ENCODE measurements at regions not wholly inside any gene's neighbourhood (a gene's known extent, or its start where the extent isn't known, plus 50 kb on each side); places are given as distances from the start of the nearest gene placed in this dataset.
"Not testable (repeated sequence)": the region's sequence is repeated elsewhere in the genome, so short reads cannot be mapped to it uniquely, and the experiment has no call there.

DNA sequence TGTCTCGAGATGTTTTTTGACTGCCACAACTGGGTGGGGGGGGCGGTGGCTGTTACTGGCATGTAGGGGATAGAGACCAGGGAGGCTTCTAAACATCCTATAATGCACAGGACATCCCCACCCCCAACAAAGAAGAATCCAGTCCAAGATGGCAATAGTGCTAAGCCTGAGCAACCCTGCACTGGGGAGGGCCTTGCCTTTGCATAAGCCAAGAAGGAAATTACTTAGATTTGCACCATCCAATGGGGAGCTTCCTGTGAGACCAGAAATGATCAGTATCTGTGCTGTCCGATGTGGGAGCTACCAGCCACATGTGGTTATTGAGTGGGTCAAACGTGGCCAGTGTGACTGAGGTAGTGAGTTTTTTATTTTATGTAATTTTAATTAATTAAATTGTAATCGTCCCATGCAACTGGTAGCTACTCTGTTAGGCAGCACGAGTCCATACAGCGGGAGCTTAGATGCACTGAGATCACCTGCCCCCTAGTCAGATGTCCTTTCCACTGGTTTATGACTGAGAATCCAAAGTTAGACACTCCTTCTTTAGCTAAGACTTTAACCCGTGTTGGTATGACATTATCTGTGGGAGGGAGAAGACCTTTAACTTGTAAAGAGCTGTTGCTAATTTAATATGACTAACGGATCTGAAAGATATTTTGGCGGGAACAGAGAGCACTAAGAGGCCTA, 97.4 kb upstream of the NEDD9 start:
- no peak for DNase-seq (ENCODE audit: low read depth in 1 of 2, low spot score in 1 of 2)

DNA sequence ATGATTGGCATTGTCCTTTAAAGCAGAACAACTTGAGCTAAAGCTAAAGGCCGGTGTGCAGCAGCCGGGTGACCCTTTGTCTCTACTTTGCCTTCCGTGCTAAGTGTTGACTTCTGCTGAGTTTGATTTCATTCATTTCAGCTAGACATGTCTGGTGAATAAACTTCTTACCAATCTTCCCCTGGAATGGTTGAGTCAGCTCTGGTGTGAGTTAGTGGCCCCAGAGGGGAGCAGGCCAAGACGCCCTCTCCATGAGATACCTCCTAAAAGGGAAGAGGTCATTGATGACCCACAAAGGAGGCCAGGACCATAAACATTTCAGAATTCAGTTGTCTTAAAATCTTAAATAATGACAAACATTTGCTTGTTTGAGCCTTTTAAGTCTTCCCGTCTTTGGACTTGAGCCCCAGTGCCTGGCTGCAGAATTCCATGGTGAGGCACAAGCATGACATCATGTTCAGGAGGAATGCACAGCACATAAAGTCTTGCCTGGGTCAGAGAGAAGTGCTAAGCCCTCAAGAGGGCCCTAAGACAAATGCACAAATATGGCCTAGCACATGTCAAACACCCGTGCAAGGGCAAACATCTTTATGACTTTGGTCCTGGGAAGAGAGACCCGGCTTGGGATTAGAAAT, 96.3 kb upstream of the NEDD9 start:
- no peak for DNase-seq (ENCODE audit: low read depth in 1 of 2, low spot score in 1 of 2)

DNA sequence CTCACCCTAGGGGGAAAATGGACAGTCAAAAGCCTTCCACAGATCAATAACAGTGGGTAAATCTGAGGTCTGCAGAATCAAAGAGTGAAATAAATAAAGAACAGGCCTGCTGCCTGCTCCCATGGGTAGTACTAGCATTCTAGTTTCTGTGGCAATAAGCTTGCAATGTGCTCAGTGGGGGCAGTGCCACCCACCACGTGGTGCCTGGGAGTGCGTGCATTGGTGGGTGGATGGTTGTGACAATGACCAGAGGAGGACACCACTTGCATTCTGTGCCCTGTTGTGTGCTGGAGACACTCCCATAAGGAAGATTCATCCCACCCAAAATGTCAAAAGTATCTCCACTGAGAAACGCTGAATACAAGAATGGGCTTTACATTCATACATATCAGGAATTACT, 95.5 kb upstream of the NEDD9 start:
- no peak for DNase-seq (ENCODE audit: low read depth in 1 of 2, low spot score in 1 of 2)

DNA sequence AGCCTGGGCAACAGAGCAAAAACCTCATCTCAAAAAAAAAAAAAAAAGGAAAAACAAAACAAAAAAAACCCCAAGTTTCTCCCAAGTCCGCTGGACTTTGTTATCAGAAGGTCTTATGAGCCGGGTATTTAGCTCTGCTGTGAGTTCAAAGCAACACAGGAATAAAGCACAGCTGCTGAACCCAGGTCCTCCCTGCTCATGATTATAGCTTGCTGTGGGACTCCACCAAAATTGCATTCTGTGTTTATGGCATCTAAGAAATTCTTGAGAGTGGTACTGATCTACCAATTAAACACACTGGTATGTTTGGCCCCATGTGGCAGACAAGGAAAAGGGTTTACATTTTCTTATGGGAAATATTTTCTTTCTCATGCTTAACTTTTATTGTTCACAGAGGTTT, 93.6 kb upstream of the NEDD9 start:
- no peak for DNase-seq (ENCODE audit: low read depth in 1 of 2, low spot score in 1 of 2)

DNA sequence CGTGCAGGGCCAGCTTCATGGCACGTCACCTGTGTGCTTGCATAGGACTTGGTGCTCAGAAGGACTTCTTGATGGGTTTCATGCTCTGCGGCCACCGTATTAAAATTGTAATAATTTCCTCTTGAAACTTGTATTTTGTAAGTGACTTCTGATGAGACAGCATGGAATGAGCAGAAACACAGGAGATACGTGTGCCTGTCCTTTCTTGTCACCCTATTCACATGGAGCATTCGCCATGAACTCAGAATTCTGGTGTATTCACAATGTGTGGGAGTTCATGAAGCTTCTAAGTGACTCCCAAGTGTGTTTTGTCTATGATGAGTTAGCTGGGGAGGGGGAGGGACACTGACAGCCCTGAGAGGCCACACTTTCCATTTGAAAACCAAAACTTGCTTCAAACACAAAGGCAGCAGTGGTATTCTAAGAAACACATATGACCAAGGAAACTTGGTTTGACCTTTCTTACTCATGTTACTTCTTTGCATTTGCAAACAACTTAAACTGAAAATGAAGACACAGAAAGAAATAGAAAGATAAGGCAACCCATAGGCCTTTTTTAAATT, 92.1 kb upstream of the NEDD9 start:
- peak in 1 of 2 donors; percentile 65 for DNase-seq (ENCODE audit: low read depth in 1 of 2, low spot score in 1 of 2)

DNA sequence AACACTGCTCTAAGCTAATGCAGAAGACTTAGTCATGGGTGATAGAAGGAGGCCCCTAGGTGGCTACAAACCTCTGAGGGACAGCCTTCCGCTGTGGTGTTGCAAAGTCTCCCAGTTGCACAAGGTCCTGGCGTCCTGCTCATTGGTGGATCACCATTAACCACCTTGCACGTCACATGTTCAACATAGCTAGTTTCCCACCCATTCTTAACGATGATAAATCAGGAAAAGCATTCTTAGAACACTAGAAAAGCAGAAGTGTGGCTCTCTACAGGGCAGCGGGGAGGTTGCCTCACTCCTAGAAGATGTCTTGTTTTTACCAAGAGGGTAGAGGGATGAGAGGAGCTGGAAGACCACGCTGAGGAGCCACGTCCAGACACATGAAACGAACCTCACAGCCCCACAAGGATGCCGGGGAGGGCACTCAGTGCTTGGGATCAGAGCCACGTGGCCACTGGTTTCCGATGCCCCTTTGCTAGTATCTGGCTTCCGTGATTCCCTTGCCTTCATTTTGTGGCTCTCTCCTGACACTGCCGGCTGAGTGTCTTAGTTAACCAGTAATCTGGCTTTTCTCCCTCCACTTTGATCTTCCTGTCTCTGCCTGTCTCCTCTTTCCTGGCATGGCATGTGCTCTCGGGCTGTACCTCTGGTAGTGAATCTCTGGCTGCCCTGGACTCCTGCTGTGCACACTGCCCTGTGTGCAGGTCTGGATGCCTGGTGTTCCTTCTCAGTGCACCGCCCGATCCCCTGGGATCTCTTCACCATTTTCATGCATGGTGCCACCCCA, 91.4 kb upstream of the NEDD9 start:
- DNase-seq (ENCODE audit: low read depth in 1 of 2, low spot score in 1 of 2), result no peak

DNA sequence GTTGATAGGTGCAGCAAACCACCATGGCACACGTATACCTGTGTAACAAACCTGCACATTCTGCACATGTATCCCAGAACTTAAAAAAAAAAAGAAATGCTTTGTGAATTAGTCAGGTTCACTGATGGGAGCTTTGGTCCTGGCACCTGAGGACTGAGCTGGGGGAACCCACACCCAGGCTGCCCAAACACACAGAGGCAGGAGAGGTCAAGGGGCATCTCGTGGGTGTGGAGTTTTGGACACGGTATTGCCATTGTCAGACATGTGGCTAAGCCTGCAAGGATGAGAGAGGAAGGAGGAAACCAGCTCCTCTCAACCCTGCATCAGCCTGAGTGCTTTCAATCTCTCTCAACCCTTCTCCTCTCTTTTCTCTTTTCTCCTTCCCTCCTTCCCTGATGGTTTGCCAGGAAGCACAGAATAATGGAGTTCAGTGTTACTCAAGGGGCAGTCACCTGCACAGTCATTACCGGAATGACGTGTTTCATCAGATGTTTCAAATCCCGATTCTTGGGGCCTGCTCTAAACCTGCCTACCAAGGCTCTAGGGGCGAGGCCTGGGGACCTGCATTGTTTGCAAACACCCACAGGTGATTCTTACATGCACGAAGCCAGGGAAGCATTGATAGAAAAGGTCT, 89.9 kb upstream of the NEDD9 start:
- DNase-seq (ENCODE audit: low read depth in 1 of 2, low spot score in 1 of 2), result no peak

DNA sequence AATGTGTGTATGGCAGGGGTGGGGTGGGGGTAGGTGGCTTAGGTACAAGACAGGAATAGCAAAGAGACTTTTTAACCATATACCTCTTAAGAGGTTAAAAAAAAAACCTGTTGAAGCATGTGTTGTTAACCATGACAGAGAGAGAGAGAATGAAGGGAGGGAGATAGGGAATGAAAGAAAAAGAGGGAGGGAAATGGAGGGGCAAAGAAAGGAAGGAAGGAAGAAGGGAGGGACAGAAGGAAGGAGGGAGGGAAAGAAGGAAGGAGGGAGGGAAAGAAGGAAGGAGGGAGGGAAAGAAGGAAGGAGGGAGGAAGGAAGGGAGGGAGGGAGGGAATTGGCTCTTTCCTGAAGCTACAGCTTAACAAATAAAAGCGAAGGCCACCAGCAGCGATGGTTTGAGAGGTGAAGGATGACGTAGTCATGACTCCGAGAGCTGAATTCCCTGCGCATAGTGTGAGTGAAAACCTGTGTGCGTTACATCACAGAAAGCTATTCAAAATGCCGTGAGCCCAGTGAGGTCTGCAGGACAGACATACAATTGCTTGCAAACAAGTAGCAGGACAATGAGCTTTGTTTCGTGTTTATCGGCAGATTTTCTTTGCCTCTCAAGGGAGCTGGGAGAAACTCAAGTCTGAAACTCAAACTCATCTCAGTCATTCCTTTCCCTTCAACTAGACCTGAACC, 88.6 kb upstream of the NEDD9 start:
- DNase-seq (ENCODE audit: low read depth in 1 of 2, low spot score in 1 of 2), result no peak

DNA sequence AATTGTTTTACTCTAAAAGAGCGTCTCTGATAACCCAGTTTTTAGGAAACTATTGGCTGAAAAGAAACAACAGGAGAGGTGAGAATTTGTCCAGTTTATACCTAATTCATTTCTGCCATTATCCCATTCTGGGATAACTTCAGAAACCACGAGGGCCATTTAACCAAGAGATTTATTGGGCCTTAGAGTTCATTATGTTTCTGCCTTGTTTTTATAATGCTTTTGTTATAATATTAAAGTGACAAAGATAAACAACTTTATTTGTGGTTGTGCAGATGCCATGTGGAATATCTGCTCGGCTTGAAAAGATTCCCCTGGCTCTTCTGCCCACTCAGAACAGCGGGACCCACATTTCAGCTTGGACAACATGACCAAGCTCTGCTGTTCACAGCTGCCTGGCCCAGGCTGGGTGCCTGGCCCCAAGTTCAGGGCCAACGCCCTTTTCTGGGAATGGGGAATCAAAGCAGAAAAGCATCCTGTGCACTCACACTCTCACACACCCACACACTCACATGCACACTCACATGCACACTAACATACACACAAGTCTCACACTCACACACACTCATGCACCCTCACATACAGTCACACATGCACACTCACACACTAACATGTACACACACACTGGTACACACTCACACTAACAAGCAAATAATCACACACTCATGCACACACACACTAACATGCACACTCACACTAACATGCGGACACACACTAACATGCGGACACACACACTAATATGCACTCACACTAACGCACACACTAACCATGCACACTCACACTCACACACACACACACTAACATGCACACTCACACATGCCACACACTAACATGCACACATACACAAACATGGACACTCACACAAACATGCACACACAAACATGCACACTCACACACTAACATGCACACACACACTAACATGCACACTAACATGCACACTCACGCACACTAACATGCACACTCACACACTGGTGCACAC, 86.7 kb upstream of the NEDD9 start:
- DNase-seq (ENCODE audit: low read depth in 1 of 2, low spot score in 1 of 2), result no peak

DNA sequence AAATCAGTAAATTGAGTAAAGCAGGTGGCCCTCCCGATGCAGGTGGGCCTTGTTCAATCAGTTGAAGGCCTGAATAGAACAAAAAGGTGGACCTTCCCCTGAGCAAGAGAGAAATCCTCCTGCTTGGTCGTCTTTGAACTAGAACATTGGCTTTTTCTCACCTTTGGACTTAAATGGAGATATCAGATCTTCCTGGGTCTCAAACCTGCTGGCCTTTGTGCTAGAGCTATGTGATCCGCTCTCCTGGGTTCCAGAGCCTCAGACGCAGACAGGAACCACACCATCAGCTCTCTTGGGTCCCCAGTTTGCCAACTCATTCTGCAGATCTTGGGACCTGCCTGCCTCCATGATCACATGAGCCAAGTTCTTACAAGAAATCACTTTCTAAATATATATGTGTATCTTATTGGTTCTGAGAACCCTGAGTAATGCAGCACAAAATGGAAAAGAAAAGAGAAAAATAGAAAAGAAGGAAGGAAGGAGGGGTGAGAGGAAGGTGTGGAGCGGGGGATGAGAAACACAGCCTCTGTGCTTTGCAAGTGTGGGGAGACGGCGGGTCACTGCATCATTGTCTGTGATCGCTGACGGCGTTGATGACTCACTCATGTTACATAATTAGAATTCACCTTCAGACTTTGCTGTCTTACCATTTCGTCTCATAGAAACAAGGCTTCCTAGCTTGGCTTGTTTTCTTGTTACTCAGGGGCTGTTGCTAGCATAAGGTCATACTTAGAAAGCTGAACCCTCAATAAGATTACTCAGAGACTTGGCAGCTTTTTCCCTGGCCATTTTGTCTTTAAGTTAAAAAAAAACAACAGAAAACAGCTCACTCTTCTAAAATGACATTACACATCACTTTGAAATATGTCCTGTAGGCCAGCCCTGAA, 85.7 kb upstream of the NEDD9 start:
- peak; percentile 40 to 66 for DNase-seq (ENCODE audit: low read depth in 1 of 2, low spot score in 1 of 2)

DNA sequence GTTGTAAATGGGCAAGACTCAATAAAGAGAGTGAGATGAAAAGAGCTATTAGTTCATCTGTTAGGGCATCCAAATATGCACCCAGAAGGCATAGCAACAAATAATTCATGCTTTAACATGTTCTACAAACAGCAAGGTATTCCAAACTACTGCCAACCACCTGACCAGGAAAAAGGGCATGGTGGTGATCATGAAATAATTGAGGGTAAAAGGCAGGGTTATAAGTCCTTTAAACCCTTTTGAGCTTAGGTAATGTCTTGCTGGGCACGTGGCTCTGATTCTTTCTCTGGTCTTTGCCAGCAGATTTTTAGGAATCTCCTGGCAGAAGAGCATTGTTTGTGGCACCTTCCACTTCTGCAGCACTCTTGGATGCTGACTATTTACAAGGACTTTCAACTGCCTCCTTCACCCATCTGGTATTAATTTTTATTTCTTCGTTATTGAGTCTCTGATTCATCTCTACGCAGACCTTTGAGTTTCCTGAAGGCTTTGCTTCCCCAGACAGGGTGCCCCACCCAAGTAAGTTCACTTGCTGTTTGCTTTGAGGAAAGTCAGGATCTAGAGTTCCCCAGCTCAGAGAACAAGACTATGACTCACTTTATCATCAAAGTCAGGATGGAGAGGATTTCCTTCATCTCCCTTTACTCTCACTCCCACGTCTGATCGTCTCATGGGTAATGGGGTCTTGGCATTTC, 83.4 kb upstream of the NEDD9 start:
- no peak for DNase-seq (ENCODE audit: low read depth in 1 of 2, low spot score in 1 of 2)

DNA sequence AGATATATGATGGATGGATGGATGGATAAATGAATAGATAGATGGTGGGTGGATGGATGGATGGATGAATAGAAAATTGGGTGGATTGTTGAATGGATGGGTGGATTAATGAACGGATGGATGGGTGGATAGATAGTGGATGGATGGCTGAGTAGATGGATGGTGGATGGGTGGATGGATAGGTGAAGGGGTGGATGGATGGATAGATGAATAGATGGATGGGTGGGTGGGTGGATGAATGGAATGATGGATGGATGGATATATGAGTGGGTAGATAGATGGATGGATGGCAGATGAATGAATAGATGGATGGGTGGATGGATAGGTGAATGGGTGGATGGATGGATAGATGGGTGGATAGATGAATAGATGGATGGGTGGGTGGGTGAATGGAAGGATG, 80.7 kb upstream of the NEDD9 start:
- no peak for DNase-seq (ENCODE audit: low read depth in 1 of 2, low spot score in 1 of 2)

DNA sequence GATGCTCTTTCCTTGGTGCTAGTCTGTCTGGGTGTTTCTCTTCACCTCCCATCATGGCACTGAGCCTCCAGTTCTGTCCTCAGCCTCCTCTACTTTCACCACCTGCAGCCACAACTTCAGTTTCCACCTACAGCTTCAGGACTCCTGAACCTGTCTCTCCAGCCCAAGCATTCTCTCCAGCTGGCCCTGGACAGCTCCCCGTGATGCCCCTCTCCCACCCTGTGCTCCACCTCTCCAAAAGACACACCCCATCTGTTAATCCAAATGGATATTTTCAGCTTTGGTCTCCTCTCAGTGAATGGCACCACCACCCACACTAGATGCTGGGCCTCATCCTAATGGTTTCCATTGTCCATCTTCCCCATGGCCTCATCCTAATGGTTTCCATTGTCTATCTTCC, 79.5 kb upstream of the NEDD9 start:
- DNase-seq (ENCODE audit: low read depth in 1 of 2, low spot score in 1 of 2), result no peak

DNA sequence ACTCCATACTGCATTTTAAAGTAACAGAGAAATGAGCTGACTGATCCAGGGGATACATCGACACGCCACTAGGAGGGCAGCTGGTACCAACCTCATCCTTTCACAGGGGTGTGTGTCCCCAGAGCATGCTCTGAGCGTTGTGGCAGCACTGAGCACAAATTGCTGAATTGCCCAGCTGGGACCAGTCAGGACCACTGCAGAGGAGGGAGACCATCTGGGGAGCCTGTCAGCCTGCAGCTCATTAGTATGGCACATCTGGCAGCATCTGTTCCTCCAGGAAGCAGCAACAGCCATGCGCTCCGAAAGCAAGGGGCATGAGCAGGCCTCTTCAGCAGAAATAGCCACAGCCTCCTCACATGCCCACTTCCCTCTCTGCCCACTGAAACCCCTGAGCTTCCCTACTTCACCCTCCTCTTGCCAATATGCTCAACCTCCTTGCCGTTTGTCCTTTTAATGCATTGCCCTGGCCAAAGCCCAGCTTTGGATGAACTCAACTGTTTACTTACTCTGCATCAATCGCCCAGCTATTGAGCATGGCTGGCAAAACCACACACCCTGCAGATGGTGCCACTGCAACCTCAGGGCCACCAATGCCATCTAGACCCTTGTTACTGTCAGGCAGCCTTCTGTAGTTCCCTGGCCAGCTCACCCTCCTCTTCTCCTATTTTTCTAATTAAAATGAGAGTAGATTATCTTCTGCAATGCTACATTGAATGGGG, 77.6 kb upstream of the NEDD9 start:
- no peak for DNase-seq (ENCODE audit: low read depth in 1 of 2, low spot score in 1 of 2)

DNA sequence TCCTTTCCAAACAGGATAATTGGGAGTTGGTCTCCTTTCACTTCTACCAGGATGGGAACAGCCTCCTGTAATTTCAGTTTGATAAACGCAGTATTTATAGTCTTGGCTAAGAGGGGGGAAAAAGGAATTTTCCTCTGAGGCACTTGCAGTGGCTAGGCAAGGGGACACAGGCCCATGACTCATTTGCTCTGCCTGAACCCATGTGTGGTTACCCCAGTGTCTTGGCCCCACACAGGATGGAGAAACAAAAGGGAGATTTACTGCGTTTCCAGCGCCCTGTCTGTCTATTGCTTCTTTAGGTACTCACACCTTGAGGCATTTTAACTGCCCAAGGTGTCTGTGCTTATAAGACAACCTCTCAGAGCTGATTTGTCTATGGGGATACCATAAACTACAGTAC, 74.8 kb upstream of the NEDD9 start:
- no peak for DNase-seq (ENCODE audit: low read depth in 1 of 2, low spot score in 1 of 2)

DNA sequence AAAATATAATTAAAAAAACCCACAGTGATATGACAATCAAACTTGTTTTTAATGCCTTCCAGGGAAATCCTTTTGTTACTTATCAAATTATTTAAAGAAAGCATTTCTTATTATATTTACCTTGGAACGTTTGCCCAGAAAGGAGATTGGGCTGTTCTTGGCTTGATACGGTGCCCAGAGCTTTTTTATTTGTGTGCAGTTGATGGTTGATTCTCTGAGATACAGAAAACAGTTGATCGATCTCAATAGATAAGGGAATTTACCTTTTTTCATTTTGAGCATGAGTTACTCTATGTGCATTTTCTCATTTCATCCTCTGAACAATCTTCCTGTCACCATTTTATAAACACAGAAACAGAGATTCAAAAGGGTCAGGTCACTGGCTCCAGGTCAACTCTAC, 72.5 kb upstream of the NEDD9 start:
- no peak for DNase-seq (ENCODE audit: low read depth in 1 of 2, low spot score in 1 of 2)

DNA sequence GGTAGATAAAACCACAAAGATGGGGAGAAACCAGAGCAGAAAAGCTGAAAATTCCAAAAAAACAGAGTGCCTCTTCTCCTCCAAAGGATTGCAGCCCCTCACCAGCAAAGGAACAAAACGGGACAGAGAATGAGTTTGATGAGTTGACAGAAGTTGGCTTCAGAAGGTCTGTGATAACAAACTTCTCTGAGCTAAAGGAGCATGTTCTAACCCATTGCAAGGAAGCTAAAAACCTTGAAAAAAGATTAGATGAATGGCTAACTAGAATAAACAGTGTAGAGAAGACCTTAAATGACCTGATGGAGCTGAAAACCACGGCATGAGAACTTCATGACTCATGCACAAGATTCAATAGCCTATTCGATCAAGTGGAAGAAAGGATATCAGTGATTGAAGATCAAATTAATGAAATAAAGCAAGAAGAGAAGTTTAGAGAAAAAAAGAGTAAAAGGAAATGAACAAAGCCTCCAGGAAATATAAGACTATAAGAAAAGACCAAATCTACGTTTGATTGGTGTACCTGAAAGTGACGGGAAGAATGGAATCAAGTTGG, 67.5 kb upstream of the NEDD9 start:
- DNase-seq (ENCODE audit: low read depth in 1 of 2, low spot score in 1 of 2), result not testable (repeated sequence)

Data from activated CD4-positive, alpha-beta T cell treated with anti-CD3 and anti-CD28 coated beads, Interleukin-2, amount 50 U/mL, for 24 hours (primary cell).